ENCODE measurements at regions not wholly inside any gene's neighbourhood (a gene's known extent, or its start where the extent isn't known, plus 50 kb on each side); places are given as distances from the start of the nearest gene placed in this dataset.
"Not testable (repeated sequence)": the region's sequence is repeated elsewhere in the genome, so short reads cannot be mapped to it uniquely, and the experiment has no call there.

DNA sequence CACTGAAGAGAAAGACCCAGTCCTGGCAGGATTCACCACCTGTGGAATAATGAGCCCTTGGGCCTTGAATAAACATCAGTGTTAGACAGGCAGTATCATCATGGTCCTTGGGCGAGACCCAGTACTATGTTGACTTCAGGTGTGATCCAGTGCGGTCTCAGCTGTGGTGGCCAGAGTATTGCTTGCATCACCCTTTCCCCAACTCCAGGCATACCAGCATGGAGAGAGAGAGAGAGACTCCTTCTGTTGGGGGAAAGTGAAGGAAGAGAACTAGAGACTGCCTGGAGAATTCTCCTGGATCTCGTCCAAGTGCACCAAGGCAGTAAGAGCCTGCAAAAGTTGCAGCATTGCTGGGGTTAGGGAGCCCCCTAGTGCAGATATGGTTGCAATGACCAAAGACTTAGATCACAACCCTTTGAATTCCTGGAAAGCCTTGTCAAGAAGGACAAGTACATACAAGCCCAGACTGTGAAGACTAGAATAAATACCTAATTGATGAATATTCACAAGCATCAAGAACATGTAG, 61.1 kb upstream of the VAMP7 start:
- Histone ChIP-seq H3K4me1 (no peaks in the 10 kb centered on the region), H3K4me2 (no peak overlapping the region), H3K4me3 (no peak overlapping the region), H3K27ac (no peak overlapping the region), H3K9me3 (no peaks in the 10 kb centered on the region)
- peak; percentile 5 to 82 for DNase-seq (ENCODE audit: low read depth in 1 of 2, low spot score in 1 of 2)
- peak; percentile 88 to 91 for ATAC-seq
- WGBS (ENCODE audit: missing lambda C conversion rate) = 35% methylated on average over 3 of the region's 3 CpGs
- FAIRE-seq = no peak
- TF ChIP-seq PHF8 (IDR thresholded peaks at IDR 0.05; ENCODE audit: borderline replicate concordance, low read depth) = no peak
- TF ChIP-seq, protein P1, sequence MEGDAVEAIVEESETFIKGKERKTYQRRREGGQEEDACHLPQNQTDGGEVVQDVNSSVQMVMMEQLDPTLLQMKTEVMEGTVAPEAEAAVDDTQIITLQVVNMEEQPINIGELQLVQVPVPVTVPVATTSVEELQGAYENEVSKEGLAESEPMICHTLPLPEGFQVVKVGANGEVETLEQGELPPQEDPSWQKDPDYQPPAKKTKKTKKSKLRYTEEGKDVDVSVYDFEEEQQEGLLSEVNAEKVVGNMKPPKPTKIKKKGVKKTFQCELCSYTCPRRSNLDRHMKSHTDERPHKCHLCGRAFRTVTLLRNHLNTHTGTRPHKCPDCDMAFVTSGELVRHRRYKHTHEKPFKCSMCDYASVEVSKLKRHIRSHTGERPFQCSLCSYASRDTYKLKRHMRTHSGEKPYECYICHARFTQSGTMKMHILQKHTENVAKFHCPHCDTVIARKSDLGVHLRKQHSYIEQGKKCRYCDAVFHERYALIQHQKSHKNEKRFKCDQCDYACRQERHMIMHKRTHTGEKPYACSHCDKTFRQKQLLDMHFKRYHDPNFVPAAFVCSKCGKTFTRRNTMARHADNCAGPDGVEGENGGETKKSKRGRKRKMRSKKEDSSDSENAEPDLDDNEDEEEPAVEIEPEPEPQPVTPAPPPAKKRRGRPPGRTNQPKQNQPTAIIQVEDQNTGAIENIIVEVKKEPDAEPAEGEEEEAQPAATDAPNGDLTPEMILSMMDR (IDR thresholded peaks at IDR 0.05) = peak; percentile 64
- TF ChIP-seq SMC3 (IDR thresholded peaks at IDR 0.05) = peak; percentile 75
- TF ChIP-seq RAD21 (conservative IDR thresholded peaks at IDR 0.05 in 1 of 2, IDR thresholded peaks at IDR 0.05 in 1 of 2) = peak; percentile 87 to 90
- no peak for TF ChIP-seq GATA3 (IDR thresholded peaks at IDR 0.05; ENCODE audit: borderline replicate concordance)
- no peak for TF ChIP-seq JUNB (IDR thresholded peaks at IDR 0.05)
- CTCF ChIA-PET = no interaction called here
- POLR2A ChIA-PET = no interaction called here

DNA sequence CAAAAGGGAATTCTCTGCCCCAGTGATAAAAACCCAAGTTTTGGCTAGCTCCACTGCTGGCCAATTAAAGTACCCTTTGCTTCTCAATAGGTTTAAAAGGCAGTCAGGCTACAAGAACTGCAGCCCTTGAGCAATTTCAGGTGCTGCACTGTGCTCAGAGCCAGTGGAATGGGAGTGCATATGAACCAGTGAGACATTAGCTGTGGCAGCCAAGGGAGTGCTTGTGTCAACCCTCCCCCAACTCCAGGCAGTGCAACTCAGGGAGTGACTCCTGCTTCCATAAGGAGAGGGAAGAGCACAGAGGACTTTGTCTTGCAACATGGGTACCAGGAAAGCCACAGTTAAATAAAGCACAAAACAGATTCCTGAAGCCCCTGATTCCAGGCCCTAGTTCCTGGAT, 61.6 kb upstream of the VAMP7 start:
- no peak for FAIRE-seq
- H3K4me1 ChIP-seq = no peaks in the 10 kb centered on the region
- H3K4me3 ChIP-seq = no peak overlapping the region
- ATAC-seq = peak; percentile 33 to 56; a peak in 4 of 6 replicates
- ChIA-PET POLR2A (no interaction called here), CTCF (no interaction called here)
- TF ChIP-seq, protein P2, sequence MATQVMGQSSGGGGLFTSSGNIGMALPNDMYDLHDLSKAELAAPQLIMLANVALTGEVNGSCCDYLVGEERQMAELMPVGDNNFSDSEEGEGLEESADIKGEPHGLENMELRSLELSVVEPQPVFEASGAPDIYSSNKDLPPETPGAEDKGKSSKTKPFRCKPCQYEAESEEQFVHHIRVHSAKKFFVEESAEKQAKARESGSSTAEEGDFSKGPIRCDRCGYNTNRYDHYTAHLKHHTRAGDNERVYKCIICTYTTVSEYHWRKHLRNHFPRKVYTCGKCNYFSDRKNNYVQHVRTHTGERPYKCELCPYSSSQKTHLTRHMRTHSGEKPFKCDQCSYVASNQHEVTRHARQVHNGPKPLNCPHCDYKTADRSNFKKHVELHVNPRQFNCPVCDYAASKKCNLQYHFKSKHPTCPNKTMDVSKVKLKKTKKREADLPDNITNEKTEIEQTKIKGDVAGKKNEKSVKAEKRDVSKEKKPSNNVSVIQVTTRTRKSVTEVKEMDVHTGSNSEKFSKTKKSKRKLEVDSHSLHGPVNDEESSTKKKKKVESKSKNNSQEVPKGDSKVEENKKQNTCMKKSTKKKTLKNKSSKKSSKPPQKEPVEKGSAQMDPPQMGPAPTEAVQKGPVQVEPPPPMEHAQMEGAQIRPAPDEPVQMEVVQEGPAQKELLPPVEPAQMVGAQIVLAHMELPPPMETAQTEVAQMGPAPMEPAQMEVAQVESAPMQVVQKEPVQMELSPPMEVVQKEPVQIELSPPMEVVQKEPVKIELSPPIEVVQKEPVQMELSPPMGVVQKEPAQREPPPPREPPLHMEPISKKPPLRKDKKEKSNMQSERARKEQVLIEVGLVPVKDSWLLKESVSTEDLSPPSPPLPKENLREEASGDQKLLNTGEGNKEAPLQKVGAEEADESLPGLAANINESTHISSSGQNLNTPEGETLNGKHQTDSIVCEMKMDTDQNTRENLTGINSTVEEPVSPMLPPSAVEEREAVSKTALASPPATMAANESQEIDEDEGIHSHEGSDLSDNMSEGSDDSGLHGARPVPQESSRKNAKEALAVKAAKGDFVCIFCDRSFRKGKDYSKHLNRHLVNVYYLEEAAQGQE (IDR thresholded peaks at IDR 0.05) = no peak
- TF ChIP-seq, protein P1 (IDR thresholded peaks at IDR 0.05) = no peak
- TF ChIP-seq BHLHE40 (IDR thresholded peaks at IDR 0.05; ENCODE audit: low read depth, low read length) = no peak
- TF ChIP-seq CBX8 (IDR thresholded peaks at IDR 0.05) = no peak
- no peak for TF ChIP-seq CBX2 (IDR thresholded peaks at IDR 0.05; ENCODE audit: borderline replicate concordance, low read depth)
- TF ChIP-seq, protein P3, sequence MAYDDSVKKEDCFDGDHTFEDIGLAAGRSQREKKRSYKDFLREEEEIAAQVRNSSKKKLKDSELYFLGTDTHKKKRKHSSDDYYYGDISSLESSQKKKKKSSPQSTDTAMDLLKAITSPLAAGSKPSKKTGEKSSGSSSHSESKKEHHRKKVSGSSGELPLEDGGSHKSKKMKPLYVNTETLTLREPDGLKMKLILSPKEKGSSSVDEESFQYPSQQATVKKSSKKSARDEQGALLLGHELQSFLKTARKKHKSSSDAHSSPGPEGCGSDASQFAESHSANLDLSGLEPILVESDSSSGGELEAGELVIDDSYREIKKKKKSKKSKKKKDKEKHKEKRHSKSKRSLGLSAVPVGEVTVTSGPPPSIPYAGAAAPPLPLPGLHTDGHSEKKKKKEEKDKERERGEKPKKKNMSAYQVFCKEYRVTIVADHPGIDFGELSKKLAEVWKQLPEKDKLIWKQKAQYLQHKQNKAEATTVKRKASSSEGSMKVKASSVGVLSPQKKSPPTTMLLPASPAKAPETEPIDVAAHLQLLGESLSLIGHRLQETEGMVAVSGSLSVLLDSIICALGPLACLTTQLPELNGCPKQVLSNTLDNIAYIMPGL (CRISPR knock-in tag; IDR thresholded peaks at IDR 0.05; ENCODE audit: borderline replicate concordance) = no peak
- TF ChIP-seq, protein P4, sequence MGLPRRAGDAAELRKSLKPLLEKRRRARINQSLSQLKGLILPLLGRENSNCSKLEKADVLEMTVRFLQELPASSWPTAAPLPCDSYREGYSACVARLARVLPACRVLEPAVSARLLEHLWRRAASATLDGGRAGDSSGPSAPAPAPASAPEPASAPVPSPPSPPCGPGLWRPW (IDR thresholded peaks at IDR 0.05) = no peak
- TF ChIP-seq HOXB13 (CRISPR knock-in tag; IDR thresholded peaks at IDR 0.05; ENCODE audit: low read depth) = no peak
- no peak for TF ChIP-seq HEYL (CRISPR knock-in tag; IDR thresholded peaks at IDR 0.05)
- no peaks in the 10 kb centered on the region for H3K9me3 ChIP-seq
- no peak for DNase-seq (ENCODE audit: low read depth in 1 of 2, low spot score in 1 of 2)
- H3K27ac ChIP-seq = no peak overlapping the region
- no peak overlapping the region for H3K4me2 ChIP-seq

DNA sequence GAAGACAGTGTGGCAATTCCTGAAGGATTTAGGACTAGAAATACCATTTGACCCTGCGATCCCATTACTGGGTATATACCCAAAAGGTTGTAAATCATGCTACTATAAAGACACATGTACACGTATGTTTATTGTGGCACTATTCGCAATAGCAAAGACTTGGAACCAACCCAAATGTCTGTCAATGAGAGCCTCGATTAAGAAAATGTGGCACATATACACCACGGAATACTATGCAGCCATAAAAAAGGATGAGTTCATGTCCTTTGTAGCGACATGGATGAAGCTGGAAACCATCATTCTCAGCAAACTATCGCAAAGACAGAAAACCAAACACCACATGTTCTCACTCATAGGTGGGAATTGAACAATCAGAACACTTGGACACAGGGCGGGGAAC, 66.8 kb upstream of the VAMP7 start:
- H3K4me1 ChIP-seq; H3K4me3 ChIP-seq; ATAC-seq; H3K4me2 ChIP-seq; DNase-seq (ENCODE audit: low read depth in 1 of 2, low spot score in 1 of 2); H3K9me3 ChIP-seq; CTCF ChIA-PET; FAIRE-seq; H3K27ac ChIP-seq; POLR2A ChIA-PET: not testable (repeated sequence)
- whole genome bisulfite sequencing (ENCODE audit: missing lambda C conversion rate) = 42% methylated on average over 8 of the region's 8 CpGs

Data from A549 (cell line).